Gastrocnemius medialis (tissue), 4 donors: ENCODE measurements at regions not wholly inside any gene's neighbourhood (a gene's known extent, or its start where the extent isn't known, plus 50 kb on each side); places are given as distances from the start of the nearest gene placed in this dataset.

Experiments used
- ATAC-seq, 2 donors: fragments of 150-250 bp; one replicate each; pipeline ENCODE4 v1.9.1; 2016
- DNase-seq, 2 donors: peaks; one replicate each; pipeline ENCODE4 v3.0.0-alpha.2; 2019
- H3K27ac ChIP-seq, 4 donors: fragments of 200-600 bp; sonication (generic); 1 replicate in 1 of 4; 2 replicates in 3 of 4; pipeline ENCODE4 v1.5.1; 2016 to 2018; ENCODE audit warnings: mild to moderate bottlenecking in 2 of 4, moderate library complexity in 1 of 4
- H3K27me3 ChIP-seq, 3 donors: fragments of 200-600 bp; sonication (generic) in 2 of 3; 1 replicate in 1 of 3; 2 replicates in 2 of 3; pipeline versions ENCODE4 v1.5.1 to v1.6.0; 2016 to 2019; ENCODE audit warnings: mild to moderate bottlenecking in 1 of 3, moderate library complexity in 1 of 3
- H3K36me3 ChIP-seq, 2 donors: fragments of 200-600 bp; sonication (generic) in 1 of 2; one replicate each; pipeline ENCODE4 v1.5.1; 2017 to 2018
- H3K4me1 ChIP-seq, 2 donors: fragments of 200-600 bp; sonication (generic) in 1 of 2; one replicate each; pipeline ENCODE4 v1.5.1; 2016 to 2017; ENCODE audit warnings: mild to moderate bottlenecking in 2 of 2
- H3K4me3 ChIP-seq, 4 donors: fragments of 200-600 bp; sonication (generic) in 3 of 4; 1 replicate in 1 of 4; 2 replicates in 3 of 4; pipeline ENCODE4 v1.5.1; 2016 to 2019; ENCODE audit warnings: mild to moderate bottlenecking in 2 of 4
- H3K9me3 ChIP-seq, 3 donors: fragments of 200-600 bp; sonication (generic) in 2 of 3; 1 replicate in 1 of 3; 2 replicates in 2 of 3; pipeline ENCODE4 v1.5.1; 2016 to 2019
- CTCF ChIP-seq, 5 experiments: fragments of 450-650 bp in 3 of 5; fragments of 200-600 bp in 2 of 5; sonication (generic) in 2 of 5; IDR thresholded peaks in 4 of 5; conservative IDR thresholded peaks in 1 of 5; 1 replicate in 4 of 5; 2 replicates in 1 of 5; pipeline ENCODE4 v1.5.1; 2016 to 2019; ENCODE audit warnings: antibody characterized with exemption in 5 of 5, mild to moderate bottlenecking in 3 of 5, moderate library complexity in 3 of 5
- POLR2A ChIP-seq, 2 donors: fragments of 450-650 bp; IDR thresholded peaks; one replicate each; pipeline ENCODE4 v1.6.1; 2017; ENCODE audit warnings: antibody characterized with exemption in 2 of 2, mild to moderate bottlenecking in 2 of 2, moderate library complexity in 2 of 2
- in situ Hi-C, 4 donors: fragments of 200-750 bp; cut with MboI; loops; one replicate each; pipeline versions ENCODE4 v1.15.0 to v1.8.0; 2017; ENCODE audit warnings: low sequenced_read_pairs in 4 of 4
- intact Hi-C: fragments of 100-400 bp; cut with DNase I; formaldehyde crosslinking; loops from one replicate; pipeline ENCODE4 v1.15.1; 2023; ENCODE audit warnings: low total_unique reads

- in situ Hi-C loops: no loop called here
- DNase-seq: no peak
- intact Hi-C loops: no loop called here
- ATAC-seq: peak in 1 of 2 donors; percentile 44
- no peak for TF ChIP-seq CTCF (IDR thresholded peaks at IDR 0.05 in 4 of 5, conservative IDR thresholded peaks at IDR 0.05 in 1 of 5)
- no peak for TF ChIP-seq POLR2A (IDR thresholded peaks at IDR 0.05)
- Histone ChIP-seq H3K27ac (peak overlapping the region in 2 of 4 donors; percentile 32 to 47), H3K27me3 (no peaks in the 10 kb centered on the region), H3K4me3 (no peak overlapping the region), H3K4me1 (no peaks in the 10 kb centered on the region), H3K36me3 (no peaks in the 10 kb centered on the region), H3K9me3 (no peaks in the 10 kb centered on the region)
Observed at GRCh38 chr7:33733870-33734650, 171.3 kb upstream of the BMPER start.

DNA sequence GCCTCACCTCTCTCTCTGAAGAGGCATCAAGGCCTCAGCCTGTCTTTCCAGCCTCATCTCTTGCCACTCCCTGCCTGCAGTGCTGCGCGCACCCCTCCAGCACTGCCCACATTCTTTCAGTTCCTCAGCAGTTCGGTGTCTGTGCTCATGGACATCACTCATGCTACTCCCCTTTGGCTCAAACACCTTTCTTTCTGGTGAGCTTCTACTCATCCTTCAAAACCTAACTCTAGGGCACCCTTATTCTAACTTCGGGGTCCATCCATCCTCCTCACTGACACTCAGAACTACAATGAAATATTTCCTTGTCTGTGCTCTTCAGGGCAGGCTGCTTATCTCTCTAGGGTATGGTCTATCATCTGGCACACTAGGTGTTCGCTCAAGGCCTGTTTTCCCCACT, 169.9 kb upstream of the BMPER start:
- in situ Hi-C loops (no loop called here), intact Hi-C loops (no loop called here)
- Histone ChIP-seq H3K27ac (no peak overlapping the region), H3K4me1 (no peaks in the 10 kb centered on the region), H3K9me3 (no peaks in the 10 kb centered on the region), H3K27me3 (no peaks in the 10 kb centered on the region), H3K4me3 (no peak overlapping the region), H3K36me3 (no peaks in the 10 kb centered on the region)
- no peak for ATAC-seq
- TF ChIP-seq CTCF (IDR thresholded peaks at IDR 0.05 in 4 of 5, conservative IDR thresholded peaks at IDR 0.05 in 1 of 5) (no peak), POLR2A (IDR thresholded peaks at IDR 0.05) (no peak)
- no peak for DNase-seq

- Histone ChIP-seq H3K27ac (no peak overlapping the region), H3K4me3 (no peak overlapping the region), H3K27me3 (no peaks in the 10 kb centered on the region), H3K4me1 (no peaks in the 10 kb centered on the region), H3K9me3 (no peaks in the 10 kb centered on the region), H3K36me3 (no peaks in the 10 kb centered on the region)
- DNase-seq: no peak
- TF ChIP-seq POLR2A (IDR thresholded peaks at IDR 0.05) (no peak), CTCF (IDR thresholded peaks at IDR 0.05 in 4 of 5, conservative IDR thresholded peaks at IDR 0.05 in 1 of 5) (no peak)
- in situ Hi-C loops: no loop called here
- no peak for ATAC-seq
- intact Hi-C loops: no loop called here
Observed at GRCh38 chr7:33736521-33737221, 168.7 kb upstream of the BMPER start.

GRCh38 chr7:33738260-33738935, 166.9 kb upstream of the BMPER start:
- H3K4me1 ChIP-seq: peaks cover 3 to 7% of the 10 kb centered on the region in 2 donors
- ATAC-seq: no peak
- in situ Hi-C loops (no loop called here), intact Hi-C loops (no loop called here)
- H3K27me3 ChIP-seq: no peaks in the 10 kb centered on the region
- no peaks in the 10 kb centered on the region for H3K9me3 ChIP-seq
- no peak for DNase-seq
- H3K4me3 ChIP-seq: no peak overlapping the region
- H3K27ac ChIP-seq: no peak overlapping the region
- no peaks in the 10 kb centered on the region for H3K36me3 ChIP-seq
- no peak for TF ChIP-seq CTCF (IDR thresholded peaks at IDR 0.05 in 4 of 5, conservative IDR thresholded peaks at IDR 0.05 in 1 of 5)
- TF ChIP-seq POLR2A (IDR thresholded peaks at IDR 0.05): no peak
